K562 (cell line): ENCODE measurements at regions not wholly inside any gene's neighbourhood (a gene's known extent, or its start where the extent isn't known, plus 50 kb on each side); places are given as distances from the start of the nearest gene placed in this dataset.

ENCODE experiments used
- ATAC-seq: fragments of 200-7000 bp; cut with Tn5 transposase; 3 replicates; pipeline ENCODE4 v1.9.1; 2020; ENCODE audit warnings: moderate library complexity
- BruUV-seq: library from RNA; stranded (reverse); fragments of 400-500 nt; replicated peaks from 2 replicates; lab custom pipeline; 2021; lab: Mats Ljungman, UMichigan
- CTCF ChIA-PET: fragments of 300-600 bp; formaldehyde crosslinking; extraction: SDS; loops from one replicate; lab custom pipeline; 2021; ENCODE audit warnings: low intra/inter-chr PET ratio; lab: Yijun Ruan, JAX
- POLR2A ChIA-PET: fragments of 300-600, 350-650 bp; sonication (Branson Sonifier 250); formaldehyde crosslinking; extraction: SDS; loops from one replicate; lab custom pipeline; 2021; ENCODE audit warnings: antibody characterized with exemption, inconsistent platforms; lab: Yijun Ruan, JAX
- DNase-seq, 4 experiments: peaks; one replicate each; pipeline versions ENCODE4 v3.0.0 to v3.0.0-alpha.2; 2011 to 2018; ENCODE audit warnings: low spot score in 3 of 4, mixed read lengths in 3 of 4; ENCODE audit errors: extremely low read depth in 1 of 4
- FAIRE-seq: peaks from 2 replicates; lab custom pipeline; 2011; peaks lifted over from hg19 to GRCh38; lab: Jason Lieb, UNC
- H2AFZ ChIP-seq: 2 replicates; pipeline ENCODE4 v1.6.0; 2011; ENCODE audit warnings: low read depth, low read length, control low read depth, inconsistent platforms
- H3K27ac ChIP-seq: fragments of 200-600 bp; 3 replicates; pipeline ENCODE4 v1.8.0; 2011; ENCODE audit warnings: low read depth, mild to moderate bottlenecking, control low read depth, inconsistent platforms, low read length, moderate library complexity, mixed read lengths; ENCODE audit errors: extremely low read depth
- H3K27me3 ChIP-seq, 2 experiments: fragments of 300-600 bp in 1 of 2; 2 replicates in 1 of 2; 3 replicates in 1 of 2; pipeline versions ENCODE4 v1.6.0 to v1.8.0; 2011; ENCODE audit warnings: inconsistent platforms in 2 of 2, low read length in 2 of 2, mild to moderate bottlenecking in 1 of 2, mixed read lengths in 1 of 2, moderate library complexity in 1 of 2; ENCODE audit not compliant: control insufficient read depth in 2 of 2, insufficient read depth in 2 of 2
- H3K36me3 ChIP-seq: fragments of 300-600 bp; 3 replicates; pipeline ENCODE4 v1.8.0; 2011; ENCODE audit warnings: mild to moderate bottlenecking, low read length, inconsistent platforms; ENCODE audit not compliant: control insufficient read depth, insufficient read depth
- H3K4me1 ChIP-seq, 2 experiments: fragments of 200-600 bp in 1 of 2; replicated peaks in 1 of 2; 2 replicates in 1 of 2; 3 replicates in 1 of 2; pipeline versions ENCODE4 v1.5.1 to v1.8.0; 2011; ENCODE audit warnings: inconsistent platforms in 2 of 2, low read length in 2 of 2, mild to moderate bottlenecking in 1 of 2, mixed read lengths in 1 of 2, moderate library complexity in 1 of 2; ENCODE audit not compliant: control insufficient read depth in 2 of 2, insufficient read depth in 2 of 2
- H3K4me2 ChIP-seq: 2 replicates; pipeline ENCODE4 v1.6.1; 2011; ENCODE audit warnings: low read length, control low read depth, inconsistent platforms, mixed read lengths; ENCODE audit not compliant: insufficient read depth
- H3K4me3 ChIP-seq: fragments of 200-600 bp; sonication (generic), shearing (Covaris generic); 2 replicates; pipeline ENCODE4 v1.5.1; 2016; ENCODE audit warnings: control low read depth, inconsistent platforms
- H3K79me2 ChIP-seq: fragments of 200-600 bp; 3 replicates; pipeline ENCODE4 v1.8.0; 2011; ENCODE audit warnings: low read length, inconsistent platforms; ENCODE audit not compliant: control insufficient read depth, insufficient read depth
- H3K9ac ChIP-seq, 2 experiments: 2 replicates each; pipeline versions ENCODE4 v1.6.0 to v1.6.1; 2011; ENCODE audit warnings: low read depth in 2 of 2, low read length in 2 of 2, control low read depth in 1 of 2, inconsistent platforms in 1 of 2, mild to moderate bottlenecking in 1 of 2, mixed read lengths in 1 of 2; ENCODE audit not compliant: insufficient read depth in 1 of 2
- H3K9me1 ChIP-seq: one replicate; pipeline ENCODE4 v1.6.0; 2011; ENCODE audit warnings: inconsistent platforms, mild to moderate bottlenecking, low read length, moderate library complexity; ENCODE audit not compliant: control insufficient read depth, insufficient read depth
- H3K9me3 ChIP-seq: replicated peaks from 2 replicates; pipeline ENCODE4 v1.5.1; 2011; ENCODE audit warnings: low read depth, low read length, inconsistent platforms; ENCODE audit not compliant: control insufficient read depth, insufficient read depth
- H4K20me1 ChIP-seq: replicated peaks from 2 replicates; pipeline ENCODE4 v1.6.1; 2011; ENCODE audit warnings: low read length, inconsistent platforms, mixed read lengths; ENCODE audit not compliant: control insufficient read depth, insufficient read depth
- ADNP ChIP-seq: fragments of 200-800 bp; sonication (Bioruptor generic); IDR thresholded peaks from 2 replicates; pipeline ENCODE4 v1.6.1; 2016; ENCODE audit warnings: missing genetic modification characterization, missing compliant biosample characterization
- FIP1L1 ChIP-seq: fragments of 200-400 bp; formaldehyde crosslinking; IDR thresholded peaks from 2 replicates; pipeline ENCODE4 v1.6.1; 2018; ENCODE audit warnings: mild to moderate bottlenecking, low read depth, low read length; ENCODE audit not compliant: poor library complexity, severe bottlenecking
- HNRNPLL ChIP-seq: fragments of 200-400 bp; formaldehyde crosslinking; IDR thresholded peaks from 2 replicates; pipeline ENCODE4 v1.6.1; 2017; ENCODE audit warnings: low read length, low read depth, mild to moderate bottlenecking; ENCODE audit not compliant: poor library complexity, severe bottlenecking
- MAFF ChIP-seq: IDR thresholded peaks from 2 replicates; pipeline ENCODE4 v1.6.1; 2012; ENCODE audit warnings: low read length, improper control_type of control experiment
- ZNF436 ChIP-seq: fragments of 250-450, 450-650 bp; sonication (Bioruptor Pico); formaldehyde crosslinking; IDR thresholded peaks from 2 replicates; pipeline ENCODE4 v1.7.0; 2020; ENCODE audit warnings: mild to moderate bottlenecking
- ZNF589 ChIP-seq: fragments of 200-800 bp; sonication (Bioruptor generic); IDR thresholded peaks from 2 replicates; pipeline ENCODE4 v1.6.1; 2016; ENCODE audit warnings: low read depth, missing genetic modification characterization, missing compliant biosample characterization
- ZNF644 ChIP-seq: fragments of 200-800 bp; sonication (Bioruptor generic); IDR thresholded peaks from 2 replicates; pipeline ENCODE4 v1.6.1; 2016; ENCODE audit warnings: low read depth, missing genetic modification characterization, missing compliant biosample characterization
- WGBS: fragments of 100-300 bp; shearing (Covaris generic); methylation state at CpG from one replicate; pipeline ENCODE4 v1.1.6; 2016; ENCODE audit warnings: low coverage, mixed read lengths; ENCODE audit not compliant: insufficient coverage; ENCODE audit errors: missing lambda C conversion rate; 5-methylcytosine and 5-hydroxymethylcytosine counted together
- in situ Hi-C: fragments of 300-500 bp; cut with MboI; formaldehyde crosslinking; loops from 4 replicates; pipeline ENCODE4 v1.15.0; 2018; ENCODE audit warnings: inconsistent platforms, mixed read lengths
- intact Hi-C: fragments of 100-400 bp; cut with micrococcal nuclease; formaldehyde crosslinking; loops from 2 replicates; pipeline ENCODE4 v1.14.2; 2022
- TF ChIP-seq, protein P1 (sequence below): fragments of 450-650 bp; IDR thresholded peaks from 2 replicates; pipeline ENCODE4 v1.6.1; 2016; ENCODE audit warnings: mild to moderate bottlenecking
- TF ChIP-seq, protein P2 (sequence below): fragments of 250-450 bp; sonication (Bioruptor Pico); IDR thresholded peaks from 2 replicates; pipeline ENCODE4 v1.8.0; 2021; ENCODE audit warnings: moderate library complexity, mild to moderate bottlenecking, inconsistent platforms

DNA sequence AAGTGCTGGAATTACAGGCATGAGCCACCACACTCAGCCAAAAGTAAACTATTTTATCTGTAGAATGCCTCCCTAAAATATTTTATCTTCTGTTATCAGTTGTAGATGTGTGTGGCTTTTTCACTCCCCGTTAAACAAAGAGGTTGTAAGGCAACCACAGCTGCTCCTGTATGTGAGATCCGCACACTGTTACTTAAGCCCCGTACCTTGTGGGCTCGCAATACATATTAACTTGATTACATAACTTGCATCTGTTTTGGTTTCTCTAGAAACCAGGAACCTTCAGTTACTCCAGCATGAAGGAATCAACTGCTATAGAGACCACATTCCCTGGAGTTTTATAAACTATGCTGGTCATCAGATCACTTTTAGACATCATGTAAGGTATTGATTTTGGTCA lies 420.1 kb upstream of the SLC35B3 start:
- no TSS peak for BruUV-seq
- in situ Hi-C loops (no loop called here), intact Hi-C loops (no loop called here)
- ATAC-seq, result no peak
- no peak overlapping the region for H3K27ac ChIP-seq
- H2AFZ ChIP-seq, result no peak overlapping the region
- 2% methylated on average over 4 of the region's 4 CpGs for whole genome bisulfite sequencing
- no peaks in the 10 kb centered on the region for H3K79me2 ChIP-seq
- no peaks in the 10 kb centered on the region for H3K9me1 ChIP-seq
- no peak overlapping the region for H3K4me3 ChIP-seq
- no peaks in the 10 kb centered on the region; the same call in 1 of the 2 replicates for H3K9me3 ChIP-seq
- no peak overlapping the region for H3K4me2 ChIP-seq
- ChIA-PET POLR2A (no interaction called here), CTCF (no interaction called here)
- no peak for FAIRE-seq
- H3K36me3 ChIP-seq, result no peaks in the 10 kb centered on the region
- H3K4me1 ChIP-seq, result no peaks in the 10 kb centered on the region
- no peaks in the 10 kb centered on the region for H3K27me3 ChIP-seq
- no peak for DNase-seq
- H3K9ac ChIP-seq, result no peak overlapping the region
- no peaks in the 10 kb centered on the region for H4K20me1 ChIP-seq
- TF ChIP-seq, protein P1, sequence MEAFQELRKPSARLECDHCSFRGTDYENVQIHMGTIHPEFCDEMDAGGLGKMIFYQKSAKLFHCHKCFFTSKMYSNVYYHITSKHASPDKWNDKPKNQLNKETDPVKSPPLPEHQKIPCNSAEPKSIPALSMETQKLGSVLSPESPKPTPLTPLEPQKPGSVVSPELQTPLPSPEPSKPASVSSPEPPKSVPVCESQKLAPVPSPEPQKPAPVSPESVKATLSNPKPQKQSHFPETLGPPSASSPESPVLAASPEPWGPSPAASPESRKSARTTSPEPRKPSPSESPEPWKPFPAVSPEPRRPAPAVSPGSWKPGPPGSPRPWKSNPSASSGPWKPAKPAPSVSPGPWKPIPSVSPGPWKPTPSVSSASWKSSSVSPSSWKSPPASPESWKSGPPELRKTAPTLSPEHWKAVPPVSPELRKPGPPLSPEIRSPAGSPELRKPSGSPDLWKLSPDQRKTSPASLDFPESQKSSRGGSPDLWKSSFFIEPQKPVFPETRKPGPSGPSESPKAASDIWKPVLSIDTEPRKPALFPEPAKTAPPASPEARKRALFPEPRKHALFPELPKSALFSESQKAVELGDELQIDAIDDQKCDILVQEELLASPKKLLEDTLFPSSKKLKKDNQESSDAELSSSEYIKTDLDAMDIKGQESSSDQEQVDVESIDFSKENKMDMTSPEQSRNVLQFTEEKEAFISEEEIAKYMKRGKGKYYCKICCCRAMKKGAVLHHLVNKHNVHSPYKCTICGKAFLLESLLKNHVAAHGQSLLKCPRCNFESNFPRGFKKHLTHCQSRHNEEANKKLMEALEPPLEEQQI, result no peak
- TF ChIP-seq ADNP (tag) (no peak), FIP1L1 (no peak), MAFF (no peak), ZNF644 (tag) (no peak), ZNF589 (CRISPR knock-in tag) (no peak), ZNF436 (CRISPR knock-in tag) (no peak), HNRNPLL (no peak)
- TF ChIP-seq, protein P2, sequence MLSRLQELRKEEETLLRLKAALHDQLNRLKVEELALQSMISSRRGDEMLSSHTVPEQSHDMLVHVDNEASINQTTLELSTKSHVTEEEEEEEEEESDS (CRISPR knock-in tag), result no peak
